ENCODE measurements at regions not wholly inside any gene's neighbourhood (a gene's known extent, or its start where the extent isn't known, plus 50 kb on each side); places are given as distances from the start of the nearest gene placed in this dataset.

DNA sequence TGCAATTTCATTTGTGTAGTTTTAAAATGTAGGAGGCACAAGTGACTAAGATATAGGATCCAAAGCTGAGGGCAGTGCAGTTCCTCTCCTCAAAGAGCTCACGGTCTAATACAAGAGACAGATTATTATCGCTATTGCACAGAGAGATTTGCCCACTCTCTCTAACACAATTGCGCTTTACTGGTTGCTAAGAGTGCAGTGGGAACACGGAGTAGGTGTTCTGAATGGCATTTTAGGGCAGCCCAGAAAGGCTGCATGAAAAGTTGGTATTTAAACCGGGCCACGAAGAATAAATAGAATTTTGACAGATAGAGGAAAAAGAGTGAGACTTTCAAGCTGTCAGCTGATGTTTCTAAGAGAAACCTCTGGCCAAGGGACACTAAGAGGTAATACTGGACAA is 79.5 kb downstream of the BLID start:
- Histone ChIP-seq H2BK12ac (ENCODE audit: low read length) (no peak overlapping the region), H3K4me1 (ENCODE audit: control insufficient read depth in 1 of 2, insufficient read depth in 2 of 2, low read length in 2 of 2) (peaks cover 0 to 4% of the 10 kb centered on the region in 2 experiments), H3K9ac (ENCODE audit: low read length) (no peak overlapping the region), H3K4ac (ENCODE audit: low read depth, low read length) (no peak overlapping the region), H4K91ac (ENCODE audit: low read depth, low read length) (no peak overlapping the region), H3K23ac (ENCODE audit: low read length) (no peak overlapping the region), H3K4me3 (ENCODE audit: low read depth, low read length) (no peak overlapping the region), H4K12ac (ENCODE audit: low read depth, low read length) (no peak overlapping the region), H3K9me3 (ENCODE audit: insufficient read depth, low read depth, low read length) (no peaks in the 10 kb centered on the region), H2BK120ac (ENCODE audit: insufficient read depth, low read length, poor library complexity) (no peak overlapping the region), H3K18ac (ENCODE audit: low read length) (no peak overlapping the region), H4K8ac (ENCODE audit: low read depth, low read length) (no peak overlapping the region), H3K27ac (ENCODE audit: low read depth, low read length) (no peak overlapping the region), H2AK5ac (ENCODE audit: low read length) (no peak overlapping the region), H3K4me2 (ENCODE audit: low read length) (no peak overlapping the region), H2AFZ (ENCODE audit: insufficient read depth, low read length, poor library complexity) (no peak overlapping the region), H3K79me1 (ENCODE audit: low read length) (peaks cover 6% of the 10 kb centered on the region), H2BK5ac (ENCODE audit: low read depth, low read length, poor library complexity) (no peak overlapping the region), H3K36me3 (ENCODE audit: control insufficient read depth in 1 of 2, insufficient read depth in 2 of 2, low read length in 2 of 2) (no peaks in the 10 kb centered on the region), H3K27me3 (ENCODE audit: insufficient read depth, low read length) (no peaks in the 10 kb centered on the region), H3K14ac (ENCODE audit: low read length) (no peak overlapping the region), H3K79me2 (ENCODE audit: control insufficient read depth, insufficient read depth, low read length, poor library complexity) (no peaks in the 10 kb centered on the region)
- no peak for DNase-seq
- no CpG with 5 or more reads among the region's 6 CpGs for WGBS (ENCODE audit: extremely low coverage, insufficient coverage, insufficient read length)

DNA sequence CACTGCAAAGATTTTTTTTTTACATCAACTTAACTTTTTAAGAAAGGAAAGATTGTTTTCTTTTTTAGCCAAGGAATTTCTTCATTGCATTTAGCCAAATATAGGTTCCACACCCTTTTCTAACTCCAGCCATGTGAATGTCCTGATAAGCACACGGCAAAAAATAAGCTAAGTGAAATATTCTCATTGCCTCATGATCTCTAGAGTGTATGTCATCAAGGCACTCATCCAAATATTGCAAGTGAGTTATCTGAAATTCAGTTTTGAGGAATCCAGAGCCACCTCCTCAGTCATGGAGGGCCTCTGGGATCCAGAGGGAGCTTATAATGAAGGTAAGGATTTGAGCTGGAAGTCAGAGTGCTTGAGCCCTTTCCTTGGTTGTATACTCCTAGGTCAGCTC is 80.0 kb downstream of the BLID start:
- WGBS (ENCODE audit: extremely low coverage, insufficient coverage, insufficient read length) = no CpG with 5 or more reads among the region's 1 CpG

DNA sequence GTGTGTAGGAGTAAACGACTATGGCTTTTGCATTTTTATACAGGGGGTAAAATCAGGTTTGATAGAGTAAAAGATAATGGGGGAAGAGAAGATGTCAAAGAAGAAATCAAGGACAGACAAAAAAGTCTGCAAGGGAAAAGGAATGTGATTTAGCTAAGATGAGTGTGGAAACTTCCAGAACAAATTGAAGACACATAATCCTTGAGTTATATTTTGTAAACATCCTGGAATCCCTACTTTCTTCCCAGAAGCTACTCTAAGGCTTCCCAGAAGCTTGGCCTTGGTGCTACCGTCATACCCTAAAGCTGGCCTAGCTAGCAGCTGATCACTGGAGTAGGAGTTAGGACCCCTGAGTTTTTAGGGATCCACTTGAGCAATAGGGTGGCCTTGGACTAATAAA is 82.4 kb downstream of the BLID start:
- H4K91ac ChIP-seq (ENCODE audit: low read depth, low read length) = no peak overlapping the region
- no peaks in the 10 kb centered on the region for H3K9me3 ChIP-seq (ENCODE audit: insufficient read depth, low read depth, low read length)
- no peak overlapping the region for H2AFZ ChIP-seq (ENCODE audit: insufficient read depth, low read length, poor library complexity)
- H3K36me3 ChIP-seq (ENCODE audit: control insufficient read depth in 1 of 2, insufficient read depth in 2 of 2, low read length in 2 of 2) = no peaks in the 10 kb centered on the region
- no peak overlapping the region for H4K8ac ChIP-seq (ENCODE audit: low read depth, low read length)
- H3K4me3 ChIP-seq (ENCODE audit: low read depth, low read length) = no peak overlapping the region
- H2BK5ac ChIP-seq (ENCODE audit: low read depth, low read length, poor library complexity) = no peak overlapping the region
- H3K27ac ChIP-seq (ENCODE audit: low read depth, low read length) = no peak overlapping the region
- H2AK5ac ChIP-seq (ENCODE audit: low read length) = no peak overlapping the region
- H3K79me1 ChIP-seq (ENCODE audit: low read length) = peaks cover 2% of the 10 kb centered on the region
- H2BK12ac ChIP-seq (ENCODE audit: low read length) = no peak overlapping the region
- no peak overlapping the region for H3K14ac ChIP-seq (ENCODE audit: low read length)
- peaks cover 0 to 4% of the 10 kb centered on the region in 2 experiments for H3K4me1 ChIP-seq (ENCODE audit: control insufficient read depth in 1 of 2, insufficient read depth in 2 of 2, low read length in 2 of 2)
- no CpG with 5 or more reads among the region's 2 CpGs for WGBS (ENCODE audit: extremely low coverage, insufficient coverage, insufficient read length)
- H3K79me2 ChIP-seq (ENCODE audit: control insufficient read depth, insufficient read depth, low read length, poor library complexity) = no peaks in the 10 kb centered on the region
- no peak overlapping the region for H3K4ac ChIP-seq (ENCODE audit: low read depth, low read length)
- H2BK120ac ChIP-seq (ENCODE audit: insufficient read depth, low read length, poor library complexity) = no peak overlapping the region
- H3K18ac ChIP-seq (ENCODE audit: low read length) = no peak overlapping the region
- no peak overlapping the region for H3K23ac ChIP-seq (ENCODE audit: low read length)
- H3K4me2 ChIP-seq (ENCODE audit: low read length) = no peak overlapping the region
- DNase-seq = no peak
- H3K9ac ChIP-seq (ENCODE audit: low read length) = no peak overlapping the region
- no peaks in the 10 kb centered on the region for H3K27me3 ChIP-seq (ENCODE audit: insufficient read depth, low read length)
- no peak overlapping the region for H4K12ac ChIP-seq (ENCODE audit: low read depth, low read length)

More for the DNA sequence above, 80.0 kb downstream of the BLID start:
- Histone ChIP-seq H2BK120ac (ENCODE audit: insufficient read depth, low read length, poor library complexity) (no peak overlapping the region), H3K79me1 (ENCODE audit: low read length) (peaks cover 6% of the 10 kb centered on the region), H3K27me3 (ENCODE audit: insufficient read depth, low read length) (no peaks in the 10 kb centered on the region), H3K27ac (ENCODE audit: low read depth, low read length) (no peak overlapping the region), H3K4ac (ENCODE audit: low read depth, low read length) (no peak overlapping the region), H3K4me2 (ENCODE audit: low read length) (no peak overlapping the region), H4K12ac (ENCODE audit: low read depth, low read length) (no peak overlapping the region), H2BK12ac (ENCODE audit: low read length) (no peak overlapping the region), H3K36me3 (ENCODE audit: control insufficient read depth in 1 of 2, insufficient read depth in 2 of 2, low read length in 2 of 2) (no peaks in the 10 kb centered on the region), H4K8ac (ENCODE audit: low read depth, low read length) (no peak overlapping the region), H3K4me1 (ENCODE audit: control insufficient read depth in 1 of 2, insufficient read depth in 2 of 2, low read length in 2 of 2) (peaks cover 0 to 4% of the 10 kb centered on the region in 2 experiments), H3K23ac (ENCODE audit: low read length) (no peak overlapping the region), H3K14ac (ENCODE audit: low read length) (no peak overlapping the region), H4K91ac (ENCODE audit: low read depth, low read length) (no peak overlapping the region), H3K18ac (ENCODE audit: low read length) (no peak overlapping the region), H2BK5ac (ENCODE audit: low read depth, low read length, poor library complexity) (no peak overlapping the region), H2AFZ (ENCODE audit: insufficient read depth, low read length, poor library complexity) (no peak overlapping the region), H3K9me3 (ENCODE audit: insufficient read depth, low read depth, low read length) (no peaks in the 10 kb centered on the region), H3K79me2 (ENCODE audit: control insufficient read depth, insufficient read depth, low read length, poor library complexity) (no peaks in the 10 kb centered on the region), H3K9ac (ENCODE audit: low read length) (no peak overlapping the region), H3K4me3 (ENCODE audit: low read depth, low read length) (no peak overlapping the region), H2AK5ac (ENCODE audit: low read length) (no peak overlapping the region)
- no peak for DNase-seq

DNA sequence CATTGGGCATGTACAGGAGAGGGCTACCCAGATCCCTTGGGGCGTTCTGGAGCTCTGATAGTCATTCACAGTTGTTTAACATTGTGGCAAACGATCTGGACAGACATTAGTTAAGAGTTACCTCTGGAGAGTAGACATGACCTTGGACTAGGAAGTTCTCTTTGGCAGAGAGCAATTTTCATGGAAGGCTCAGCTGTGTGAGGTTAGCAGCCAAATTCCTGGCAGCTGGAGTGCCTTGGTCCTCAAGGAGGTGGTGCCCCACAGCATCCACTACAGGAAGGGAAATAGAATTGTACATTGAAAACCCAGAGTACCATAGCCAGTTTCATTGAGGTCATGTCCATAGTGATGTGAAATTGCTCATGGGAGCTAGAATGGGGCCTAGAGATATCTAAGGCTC is 82.8 kb downstream of the BLID start:
- H3K14ac ChIP-seq (ENCODE audit: low read length) = no peak overlapping the region
- no peak overlapping the region for H2BK5ac ChIP-seq (ENCODE audit: low read depth, low read length, poor library complexity)
- no peak overlapping the region for H4K12ac ChIP-seq (ENCODE audit: low read depth, low read length)
- no peak overlapping the region for H3K4me3 ChIP-seq (ENCODE audit: low read depth, low read length)
- H3K79me1 ChIP-seq (ENCODE audit: low read length) = peaks cover 2% of the 10 kb centered on the region
- H3K79me2 ChIP-seq (ENCODE audit: control insufficient read depth, insufficient read depth, low read length, poor library complexity) = no peaks in the 10 kb centered on the region
- H4K91ac ChIP-seq (ENCODE audit: low read depth, low read length) = no peak overlapping the region
- H3K4ac ChIP-seq (ENCODE audit: low read depth, low read length) = no peak overlapping the region
- H2AFZ ChIP-seq (ENCODE audit: insufficient read depth, low read length, poor library complexity) = no peak overlapping the region
- no peak overlapping the region for H3K27ac ChIP-seq (ENCODE audit: low read depth, low read length)
- H3K4me1 ChIP-seq (ENCODE audit: control insufficient read depth in 1 of 2, insufficient read depth in 2 of 2, low read length in 2 of 2) = peaks cover 0 to 4% of the 10 kb centered on the region in 2 experiments
- no peak overlapping the region for H3K18ac ChIP-seq (ENCODE audit: low read length)
- H2BK12ac ChIP-seq (ENCODE audit: low read length) = no peak overlapping the region
- no peak overlapping the region for H2BK120ac ChIP-seq (ENCODE audit: insufficient read depth, low read length, poor library complexity)
- no peak overlapping the region for H4K8ac ChIP-seq (ENCODE audit: low read depth, low read length)
- H2AK5ac ChIP-seq (ENCODE audit: low read length) = no peak overlapping the region
- H3K23ac ChIP-seq (ENCODE audit: low read length) = no peak overlapping the region
- H3K36me3 ChIP-seq (ENCODE audit: control insufficient read depth in 1 of 2, insufficient read depth in 2 of 2, low read length in 2 of 2) = no peaks in the 10 kb centered on the region
- H3K9ac ChIP-seq (ENCODE audit: low read length) = no peak overlapping the region
- H3K4me2 ChIP-seq (ENCODE audit: low read length) = no peak overlapping the region
- WGBS (ENCODE audit: extremely low coverage, insufficient coverage, insufficient read length) = no CpG with 5 or more reads among the region's 2 CpGs
- no peaks in the 10 kb centered on the region for H3K9me3 ChIP-seq (ENCODE audit: insufficient read depth, low read depth, low read length)
- no peaks in the 10 kb centered on the region for H3K27me3 ChIP-seq (ENCODE audit: insufficient read depth, low read length)
- DNase-seq = no peak
